ENCODE measurements at regions not wholly inside any gene's neighbourhood (a gene's known extent, or its start where the extent isn't known, plus 50 kb on each side); places are given as distances from the start of the nearest gene placed in this dataset.

GRCh38 chr6:81900616-81901015 lies 148.1 kb upstream of the TENT5A start:
- TF ChIP-seq CTCF (IDR thresholded peaks at IDR 0.05) = no peak
- intact Hi-C loops (cut with DNase I; ENCODE audit: low total_unique reads) = no loop called here
- Histone ChIP-seq H3K4me1 (peaks cover 0 to 61% (median 23%) of the 10 kb centered on the region in 4 donors), H3K9me3 (peaks cover 0 to 4% (median 0%) of the 10 kb centered on the region in 3 donors), H3K4me3 (no peak overlapping the region), H3K27me3 (no peaks in the 10 kb centered on the region), H3K36me3 (no peaks in the 10 kb centered on the region), H3K27ac (peak overlapping the region; percentile 51 to 65)
- no peak for DNase-seq

- Histone ChIP-seq H3K4me3 (no peak overlapping the region), H3K9me3 (peaks cover 0 to 2% (median 0%) of the 10 kb centered on the region in 3 donors), H3K4me1 (peaks cover 0 to 77% (median 33%) of the 10 kb centered on the region in 4 donors), H3K27ac (peak overlapping the region in 1 of 2 donors; percentile 9), H3K27me3 (no peaks in the 10 kb centered on the region), H3K36me3 (no peaks in the 10 kb centered on the region)
- intact Hi-C loops (cut with DNase I; ENCODE audit: low total_unique reads) = no loop called here
- TF ChIP-seq CTCF (IDR thresholded peaks at IDR 0.05) = no peak
- DNase-seq = no peak
Measured at GRCh38 chr6:81897793-81898192, 145.3 kb upstream of the TENT5A start.

GRCh38 chr6:81896525-81897503 lies 144.3 kb upstream of the TENT5A start:
- TF ChIP-seq CTCF (IDR thresholded peaks at IDR 0.05) = no peak
- peaks cover 0 to 68% (median 32%) of the 10 kb centered on the region in 4 donors for H3K4me1 ChIP-seq
- no peak overlapping the region for H3K4me3 ChIP-seq
- no peaks in the 10 kb centered on the region for H3K9me3 ChIP-seq
- no peak for DNase-seq
- H3K27ac ChIP-seq = peak overlapping the region in 1 of 2 donors; percentile 2
- no peaks in the 10 kb centered on the region for H3K36me3 ChIP-seq
- no peaks in the 10 kb centered on the region for H3K27me3 ChIP-seq
- intact Hi-C loops (cut with DNase I; ENCODE audit: low total_unique reads) = no loop called here

- H3K9me3 ChIP-seq = no peaks in the 10 kb centered on the region
- H3K36me3 ChIP-seq = no peaks in the 10 kb centered on the region
- DNase-seq = no peak
- no peak for TF ChIP-seq CTCF (IDR thresholded peaks at IDR 0.05)
- H3K4me3 ChIP-seq = no peak overlapping the region
- no peaks in the 10 kb centered on the region for H3K27me3 ChIP-seq
- intact Hi-C loops (cut with DNase I; ENCODE audit: low total_unique reads) = no loop called here
- peaks cover 0 to 57% (median 23%) of the 10 kb centered on the region in 4 donors for H3K4me1 ChIP-seq
- peak overlapping the region; percentile 15 to 26 for H3K27ac ChIP-seq
Measured at GRCh38 chr6:81895511-81896185, 143.2 kb upstream of the TENT5A start.

- peaks cover 0 to 49% (median 21%) of the 10 kb centered on the region in 4 donors for H3K4me1 ChIP-seq
- H3K9me3 ChIP-seq = no peaks in the 10 kb centered on the region
- no peak overlapping the region for H3K4me3 ChIP-seq
- TF ChIP-seq CTCF (IDR thresholded peaks at IDR 0.05) = no peak
- DNase-seq = no peak
- H3K27me3 ChIP-seq = no peaks in the 10 kb centered on the region
- H3K36me3 ChIP-seq = no peaks in the 10 kb centered on the region
- intact Hi-C loops (cut with DNase I; ENCODE audit: low total_unique reads) = no loop called here
- H3K27ac ChIP-seq = peak overlapping the region; percentile 15 to 26
Measured at GRCh38 chr6:81894788-81895271, 142.3 kb upstream of the TENT5A start.

Data from tibial artery (tissue), 4 donors.